GDM1 (cell line): ENCODE measurements at regions not wholly inside any gene's neighbourhood (a gene's known extent, or its start where the extent isn't known, plus 50 kb on each side); places are given as distances from the start of the nearest gene placed in this dataset.
"Not testable (repeated sequence)": the region's sequence is repeated elsewhere in the genome, so short reads cannot be mapped to it uniquely, and the experiment has no call there.

Source experiments
- DNase-seq: peaks from one replicate; lab custom pipeline; 2025; lab: John Stamatoyannopoulos, UW

DNA sequence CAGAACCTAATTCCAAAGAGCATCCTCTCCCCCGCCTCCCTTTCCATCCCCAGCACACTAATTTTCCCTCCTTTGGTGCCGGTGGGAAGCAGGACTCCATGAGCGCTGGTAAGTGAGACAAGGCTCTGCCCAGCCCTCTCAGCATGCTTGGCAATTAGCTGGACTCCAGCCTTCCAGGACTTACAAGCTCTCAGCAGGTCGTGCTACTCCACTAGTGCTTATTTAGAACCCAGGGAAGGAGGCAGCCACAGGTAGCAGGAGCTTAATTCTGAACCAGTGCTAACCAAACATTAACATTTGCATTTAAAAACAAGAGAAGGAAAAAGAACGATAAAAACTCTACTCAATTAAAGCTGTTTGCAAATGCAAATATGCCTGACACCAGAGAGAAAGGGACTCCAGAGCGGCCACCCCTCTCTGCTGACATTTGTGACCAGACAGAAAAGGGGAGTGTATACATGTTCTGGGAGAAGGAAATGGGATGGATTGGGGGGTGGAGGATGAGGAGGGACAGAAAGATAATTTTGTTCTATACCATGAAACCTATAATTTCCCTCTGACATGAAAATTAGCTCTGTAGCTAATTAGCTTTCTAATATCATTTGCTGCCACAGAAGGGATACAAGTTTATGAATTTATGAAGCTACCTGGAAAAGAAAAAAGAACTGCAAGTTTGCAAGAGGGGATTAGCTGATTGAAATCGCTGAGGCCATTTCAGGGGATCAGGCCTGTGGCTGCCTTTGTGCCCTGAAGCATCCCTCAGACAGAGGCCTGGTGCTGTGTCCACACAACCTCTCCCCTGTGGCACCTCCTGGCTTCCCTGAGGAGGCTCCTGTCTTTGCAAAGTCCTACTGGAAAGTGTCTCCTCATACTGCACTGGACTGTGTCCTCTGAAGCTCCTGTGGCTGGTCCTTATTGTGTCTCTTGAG, 266.3 kb downstream of the SEC61B start:
- no peak for DNase-seq

DNA sequence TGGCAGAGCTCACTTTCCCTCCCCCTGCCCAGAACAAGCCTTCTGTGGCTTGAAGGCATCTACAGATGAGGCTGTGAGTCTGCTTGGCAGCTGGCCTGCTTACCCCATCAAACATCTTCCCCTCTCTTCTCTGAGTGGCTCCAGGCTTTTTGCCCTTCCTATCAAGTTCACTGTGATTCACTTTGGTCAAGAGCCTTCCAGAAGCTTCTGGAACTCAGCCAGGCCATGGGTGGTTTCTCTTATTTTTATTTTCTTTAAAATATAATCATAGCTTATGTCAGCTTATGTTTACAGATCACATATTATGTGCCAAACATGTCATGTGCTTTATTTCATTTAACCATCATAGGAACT, 267.0 kb downstream of the SEC61B start:
- no peak for DNase-seq

- DNase-seq, result no peak
These were observed 268.6 kb downstream of the SEC61B start for GRCh38 chr9:99490729-99491128.

DNA sequence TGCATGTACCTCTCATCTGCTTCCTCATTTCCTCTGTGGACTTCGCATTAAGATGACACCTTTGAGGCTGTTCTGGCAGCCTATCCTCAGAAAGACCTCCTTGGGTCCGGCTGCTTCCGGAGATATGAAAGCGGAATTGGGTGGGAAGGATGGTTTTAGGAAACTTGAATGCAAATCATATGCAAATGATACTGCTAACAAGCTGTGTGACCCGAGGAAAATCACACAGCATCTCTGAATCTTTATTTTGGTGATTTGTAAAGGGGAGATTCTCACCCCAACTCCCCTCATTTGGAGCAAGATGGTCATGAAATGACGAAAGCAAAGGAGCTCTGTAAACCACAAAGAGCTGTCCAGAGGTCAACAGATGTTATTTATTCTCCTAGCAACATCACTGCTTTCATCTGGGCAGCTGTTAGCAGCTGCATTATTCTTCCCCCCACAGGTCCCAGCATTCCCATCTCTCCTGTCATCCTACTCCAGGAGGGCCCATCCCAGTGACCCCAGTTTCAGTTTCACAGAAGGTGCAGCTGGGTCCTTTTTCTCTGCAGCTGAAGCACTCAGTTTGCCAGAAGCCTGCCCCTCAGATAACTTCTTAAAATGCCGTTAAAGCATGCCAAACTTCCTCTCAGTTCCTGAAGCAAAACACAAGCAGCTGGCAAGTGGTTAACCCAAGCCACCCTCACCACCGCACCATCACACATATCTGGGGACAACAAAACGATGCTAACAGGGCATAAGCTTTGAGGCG, 269.5 kb downstream of the SEC61B start:
- DNase-seq, result no peak

DNA sequence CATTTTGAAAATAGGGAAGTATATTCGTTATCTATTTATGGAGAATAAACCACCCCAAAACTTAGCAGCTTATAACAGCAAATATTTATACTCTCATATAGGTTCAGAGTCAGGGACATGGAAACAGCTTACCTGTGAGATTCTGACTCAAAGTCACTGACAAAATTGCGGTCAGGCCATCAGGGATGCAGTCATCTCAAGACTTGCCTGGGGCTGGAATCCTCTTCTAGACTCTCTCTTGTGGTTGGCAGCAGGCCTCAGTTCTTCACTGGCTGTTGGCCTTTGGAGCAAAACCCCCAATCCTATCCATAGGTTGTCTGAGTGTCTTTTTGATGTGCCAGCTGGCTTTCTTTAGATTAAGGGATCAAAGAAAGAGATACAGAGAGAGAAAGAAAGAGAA, 275.6 kb downstream of the SEC61B start:
- DNase-seq, result no peak

GRCh38 chr9:99498979-99499378, 276.9 kb downstream of the SEC61B start:
- not testable (repeated sequence) for DNase-seq

DNA sequence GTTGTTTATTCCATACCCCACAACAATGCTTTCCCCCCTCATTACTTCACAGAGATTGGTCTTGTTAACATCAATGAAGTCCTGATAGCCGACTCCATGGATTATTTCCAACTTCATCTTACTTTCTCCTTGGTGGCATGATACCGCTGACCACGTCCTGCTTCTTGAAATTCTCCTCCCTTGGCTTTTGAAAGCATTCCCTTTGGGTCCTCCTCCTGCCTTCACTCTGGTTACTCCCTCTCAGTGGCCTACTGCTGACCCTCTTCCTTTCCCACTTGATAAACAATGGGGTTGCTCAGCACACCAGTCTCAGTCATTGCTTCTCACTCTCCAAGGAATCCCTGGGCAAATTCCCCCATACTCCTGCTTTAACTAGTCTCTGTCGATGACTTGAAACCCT, 283.9 kb downstream of the SEC61B start:
- no peak for DNase-seq

DNA sequence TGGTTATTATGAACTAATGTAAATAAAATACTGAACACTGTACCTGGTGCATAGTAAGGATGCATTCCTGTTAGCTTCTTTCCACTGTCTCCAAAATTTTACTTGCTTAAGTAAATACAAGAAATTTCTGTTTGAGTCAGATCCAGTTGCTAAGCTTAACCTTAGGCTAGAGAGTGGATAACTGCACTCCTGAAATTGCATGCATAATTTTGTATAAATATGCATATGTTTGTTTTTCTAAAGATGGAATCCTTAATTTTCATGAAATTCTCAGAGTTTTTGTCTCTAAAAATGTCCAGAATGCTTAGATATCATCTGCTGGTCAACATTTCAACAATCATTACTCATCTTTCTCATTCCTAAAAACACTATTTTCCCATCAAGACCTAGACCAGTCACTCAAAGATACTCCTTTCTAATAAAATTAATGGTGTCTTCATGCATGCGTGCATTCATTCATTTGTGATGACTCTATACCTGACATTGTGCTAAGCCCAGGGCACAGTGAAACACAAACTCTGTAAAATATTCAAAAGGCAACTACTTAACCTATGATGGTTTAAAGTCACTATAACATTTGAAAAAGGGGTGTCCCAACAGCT, 284.8 kb downstream of the SEC61B start:
- DNase-seq, result no peak

DNA sequence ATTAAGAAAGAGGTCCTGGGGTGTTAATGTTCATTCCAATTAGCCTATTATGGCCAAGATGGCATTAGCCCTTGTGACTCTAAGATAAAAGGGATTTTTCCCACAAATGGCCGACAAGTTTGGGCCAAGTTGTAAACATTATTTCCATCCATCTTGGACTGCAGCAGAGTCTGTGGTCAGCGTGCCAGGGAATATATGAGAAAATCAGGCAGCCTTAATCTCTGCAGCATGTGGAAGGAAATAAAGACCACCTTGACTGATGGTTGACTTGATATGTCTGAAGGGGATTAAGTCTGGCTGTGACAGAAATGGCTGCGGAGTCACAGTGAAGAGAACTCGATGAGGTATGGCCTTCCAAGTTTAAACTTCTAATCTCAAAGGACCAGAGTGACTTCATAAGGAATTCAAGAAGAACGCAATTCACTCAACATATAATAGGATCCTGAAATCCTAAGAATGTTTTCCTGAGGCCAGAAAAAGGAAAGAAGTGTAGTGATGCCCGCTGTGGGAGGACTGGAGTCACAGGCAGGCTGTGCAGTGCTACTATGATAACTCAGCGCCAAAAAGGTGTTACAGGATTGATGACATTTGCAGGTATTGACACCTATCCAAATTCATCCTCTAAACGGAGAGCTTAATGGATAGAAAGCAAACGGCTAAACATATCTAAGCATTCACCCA, 287.1 kb downstream of the SEC61B start:
- DNase-seq, result no peak

DNA sequence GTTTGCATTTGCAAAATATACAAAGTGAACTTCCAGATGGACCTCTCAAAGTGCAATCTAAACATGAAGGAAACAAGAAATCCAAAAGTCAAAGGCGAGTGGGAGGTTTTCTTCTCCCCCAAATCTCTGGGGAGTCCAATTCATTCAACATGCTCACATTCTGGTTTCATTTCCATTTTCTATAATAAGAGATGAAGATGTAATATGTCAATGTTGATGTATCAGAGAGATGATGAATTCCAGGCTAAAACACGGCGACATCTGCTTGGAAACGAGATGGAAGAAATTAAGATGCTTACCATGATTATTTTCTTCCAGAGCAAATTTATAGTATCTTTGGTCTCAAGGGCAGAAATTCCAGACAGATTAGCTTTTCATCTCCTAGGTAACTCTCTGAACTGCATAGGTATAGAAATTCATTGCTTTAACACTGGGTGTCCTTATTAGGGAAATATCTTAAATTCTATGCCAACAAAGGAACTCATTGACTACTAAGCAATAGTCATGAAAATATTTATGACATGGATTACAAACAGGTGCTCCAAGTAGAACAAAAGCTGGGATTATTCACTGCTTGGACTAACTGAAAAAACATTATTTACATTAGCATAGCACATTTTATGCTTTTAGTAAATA, 287.9 kb downstream of the SEC61B start:
- DNase-seq, result no peak

- DNase-seq, result no peak
These were observed 289.6 kb downstream of the SEC61B start for GRCh38 chr9:99511723-99512122.

DNA sequence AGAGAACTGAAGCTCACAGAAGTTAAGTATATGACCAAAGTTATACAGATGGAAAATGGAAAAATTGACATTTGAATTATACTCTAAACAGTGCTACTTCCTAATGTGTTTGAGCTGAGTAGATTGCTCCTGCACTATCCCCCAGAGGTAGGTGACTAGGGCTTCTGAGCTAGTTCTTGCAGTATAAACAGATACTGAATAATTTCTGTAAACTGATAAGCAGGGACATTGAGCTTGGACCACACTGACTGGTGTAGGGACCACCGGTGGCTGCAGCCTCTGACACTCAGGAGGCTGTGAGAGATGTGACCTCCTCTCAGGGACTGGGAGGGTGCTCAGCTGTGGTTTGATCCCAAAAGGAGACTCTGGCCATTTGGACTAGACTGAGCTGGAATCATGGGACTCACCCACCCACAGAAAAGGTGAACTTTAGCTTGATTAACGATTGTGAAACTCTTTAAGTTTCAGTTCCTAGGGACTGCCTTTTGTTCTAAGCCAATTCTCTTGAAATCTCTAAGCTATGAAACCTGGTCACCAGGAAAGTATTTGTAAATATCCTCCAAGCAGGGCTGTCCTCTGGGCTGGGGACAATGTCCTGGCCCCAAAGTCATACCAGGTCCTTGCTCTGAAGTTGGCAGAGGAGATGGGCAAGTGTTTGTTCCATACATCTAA, 291.5 kb downstream of the SEC61B start:
- DNase-seq, result no peak

DNA sequence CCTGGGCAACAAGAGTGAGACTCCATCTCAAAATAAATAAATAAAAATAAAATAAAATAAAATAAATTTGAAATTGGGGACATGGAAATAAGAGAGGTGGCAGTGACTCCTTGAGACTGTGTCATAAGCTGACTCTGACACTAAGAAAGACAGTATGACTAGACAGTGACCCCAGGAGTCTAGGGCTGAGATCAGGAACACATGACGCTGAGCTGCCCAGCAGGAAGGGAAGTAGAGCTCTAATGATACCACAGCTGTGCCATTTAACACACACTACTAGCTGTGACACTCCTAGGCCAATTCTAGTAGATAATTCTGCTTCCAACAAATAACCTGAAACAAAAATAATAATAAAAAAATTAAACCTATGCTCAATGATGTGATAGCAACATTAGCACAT, 293.0 kb downstream of the SEC61B start:
- DNase-seq, result no peak

DNA sequence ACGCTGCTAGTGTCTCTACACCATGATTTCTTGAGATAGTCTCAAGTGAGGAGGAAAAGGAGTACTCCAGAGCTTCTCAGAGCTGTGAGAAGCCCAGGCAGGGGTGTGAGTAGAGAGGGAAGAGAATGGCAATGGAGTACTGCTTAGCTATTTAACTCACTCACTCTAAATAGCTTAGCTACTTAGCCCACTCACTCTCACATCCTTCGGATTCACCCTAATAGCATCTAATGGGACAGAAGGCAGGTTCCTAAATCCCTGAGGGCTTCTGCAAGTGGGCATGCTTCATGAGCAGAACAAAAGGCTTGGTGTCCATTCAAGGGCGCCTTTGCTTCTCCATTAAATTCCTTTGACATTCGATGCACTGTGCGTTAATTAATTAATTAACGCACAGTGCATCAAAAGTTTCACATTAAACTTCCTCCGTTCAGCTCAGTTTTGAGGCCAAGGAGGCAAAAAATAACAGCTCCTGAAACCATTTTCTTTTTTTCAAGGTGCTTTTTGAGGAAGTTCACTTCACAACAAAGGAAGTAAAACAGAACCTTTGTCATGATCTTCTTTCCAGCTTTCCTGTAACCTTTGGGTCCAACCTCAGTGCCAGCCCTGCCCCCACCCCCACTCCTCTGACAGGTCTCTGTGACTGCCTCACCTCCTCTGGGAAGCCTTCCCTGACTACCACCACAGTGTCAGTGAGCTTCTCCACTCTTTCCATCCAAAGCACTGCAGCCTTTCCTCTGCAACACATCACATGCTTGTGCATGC, 294.0 kb downstream of the SEC61B start:
- no peak for DNase-seq

DNA sequence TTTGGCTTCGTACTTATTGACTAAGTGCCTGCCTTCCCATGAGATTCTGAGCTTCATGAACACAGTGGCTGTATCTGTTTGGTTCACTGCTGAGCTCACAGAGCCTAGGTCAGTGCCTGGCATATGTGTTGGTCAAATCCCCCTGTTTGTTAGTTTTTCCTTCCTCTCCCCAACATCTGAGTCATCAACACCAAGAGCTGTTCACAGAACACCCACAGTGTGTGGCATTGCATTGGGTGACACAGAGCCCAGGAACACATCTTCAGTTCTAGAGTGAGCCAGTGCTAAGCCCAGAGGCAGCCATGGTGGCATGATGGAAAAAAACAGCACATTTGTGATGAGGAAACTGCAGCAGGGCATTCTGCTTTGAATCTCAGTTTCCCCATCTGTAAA, 294.6 kb downstream of the SEC61B start:
- no peak for DNase-seq

DNA sequence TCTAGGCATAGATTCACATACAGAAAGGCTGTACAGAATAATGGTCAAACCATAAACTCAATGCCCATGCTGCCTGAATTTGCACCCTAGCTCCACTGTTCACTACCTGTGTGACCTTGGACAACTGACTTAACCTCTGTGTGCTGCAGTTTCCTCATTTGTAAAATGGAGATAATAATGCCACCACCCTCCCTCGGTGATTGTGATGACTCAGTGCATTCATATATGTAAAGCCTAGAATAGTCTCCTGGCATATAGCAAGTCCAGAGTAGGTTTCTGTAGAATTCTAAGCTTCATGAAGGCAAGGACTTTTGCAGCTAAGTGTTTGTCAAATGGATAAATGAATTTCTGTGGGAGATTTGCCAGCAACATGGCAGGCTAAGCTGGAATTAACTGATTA, 297.8 kb upstream of the NR4A3 start:
- DNase-seq, result no peak

DNA sequence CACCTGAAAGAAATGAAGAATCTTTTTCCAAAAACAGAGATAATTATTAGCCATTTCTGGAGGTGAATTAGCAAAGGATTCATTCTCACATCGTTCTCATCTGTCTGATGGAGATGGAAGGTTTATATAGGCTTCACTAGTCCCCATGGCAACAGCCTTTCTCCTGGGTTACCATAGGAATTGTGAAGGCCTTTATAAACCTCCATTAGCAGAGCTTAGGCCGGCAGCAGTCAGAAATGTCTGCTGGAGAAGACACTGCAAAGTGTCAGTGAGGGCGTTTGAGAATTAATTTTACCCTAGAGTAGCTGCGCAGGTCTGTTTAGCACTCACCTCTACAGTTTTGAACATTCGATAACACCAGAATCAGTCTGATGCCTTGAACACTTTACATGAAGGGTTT, 290.4 kb upstream of the NR4A3 start:
- DNase-seq, result no peak

- no peak for DNase-seq
These were observed 288.3 kb upstream of the NR4A3 start for GRCh38 chr9:99533421-99533820.

- no peak for DNase-seq
These were observed 283.7 kb upstream of the NR4A3 start for GRCh38 chr9:99537996-99538395.

DNA sequence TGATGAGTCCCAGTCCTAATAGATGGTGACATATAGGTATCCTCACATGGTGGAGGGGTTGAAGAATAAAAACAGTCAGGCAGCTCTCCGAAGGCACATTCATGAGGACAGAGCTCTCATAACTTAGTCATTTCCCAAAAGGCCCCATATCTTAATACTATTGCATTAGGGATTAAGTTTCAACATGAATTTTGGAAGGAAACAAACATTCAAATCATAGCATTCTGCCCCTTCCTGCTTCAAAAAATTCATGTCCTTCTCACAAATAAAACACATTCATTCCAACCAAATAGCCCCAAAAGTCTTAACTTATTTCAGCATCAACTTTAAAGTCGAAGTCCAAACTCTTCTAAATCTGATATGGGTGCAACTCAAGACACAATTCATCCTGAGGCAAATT, 277.2 kb upstream of the NR4A3 start:
- no peak for DNase-seq

- no peak for DNase-seq
These were observed 272.2 kb upstream of the NR4A3 start for GRCh38 chr9:99549441-99549840.
